Vagina (tissue), 2 donors: ENCODE measurements at regions not wholly inside any gene's neighbourhood (a gene's known extent, or its start where the extent isn't known, plus 50 kb on each side); places are given as distances from the start of the nearest gene placed in this dataset.
A peak's percentile ranks its signal among the peaks of the same experiment; 100 is the strongest.

Source experiments
- DNase-seq, 2 donors: peaks; one replicate each; pipeline ENCODE4 v3.0.0-alpha.2; 2017; ENCODE audit errors: extremely low spot score in 2 of 2
- H3K27ac ChIP-seq: fragments of 200-600 bp; sonication (generic); one replicate; pipeline ENCODE4 v1.5.1; 2019
- H3K27me3 ChIP-seq: fragments of 200-600 bp; sonication (generic); one replicate; pipeline ENCODE4 v1.5.1; 2019
- H3K36me3 ChIP-seq, 2 donors: fragments of 200-600 bp; sonication (generic); one replicate each; pipeline ENCODE4 v1.5.1; 2017 to 2019
- H3K4me1 ChIP-seq: fragments of 200-600 bp; sonication (generic); one replicate; pipeline ENCODE4 v1.5.1; 2019
- H3K4me3 ChIP-seq, 2 donors: fragments of 200-600 bp; sonication (generic); 1 replicate in 1 of 2; 2 replicates in 1 of 2; pipeline ENCODE4 v1.5.1; 2016 to 2019
- H3K9me3 ChIP-seq: fragments of 200-600 bp; sonication (generic); one replicate; pipeline ENCODE4 v1.5.1; 2019
- CTCF ChIP-seq, 3 experiments: fragments of 450-650 bp in 2 of 3; fragments of 200-600 bp in 1 of 3; sonication (generic) in 1 of 3; IDR thresholded peaks; one replicate each; pipeline ENCODE4 v1.5.1; 2017 to 2019; ENCODE audit warnings: antibody characterized with exemption in 3 of 3, mild to moderate bottlenecking in 2 of 3, moderate library complexity in 2 of 3
- POLR2A ChIP-seq, 2 donors: fragments of 450-650 bp; IDR thresholded peaks; one replicate each; pipeline ENCODE4 v1.6.1; 2017; ENCODE audit warnings: antibody characterized with exemption in 2 of 2, mild to moderate bottlenecking in 2 of 2, moderate library complexity in 2 of 2
- POLR2AphosphoS5 ChIP-seq, 2 donors: sonication (generic); formaldehyde crosslinking; IDR thresholded peaks; one replicate each; pipeline ENCODE4 v1.9.0; 2017; ENCODE audit warnings: antibody characterized with exemption in 2 of 2, mild to moderate bottlenecking in 2 of 2, low read depth in 1 of 2; ENCODE audit not compliant: insufficient read depth in 1 of 2
- intact Hi-C: fragments of 100-400 bp; cut with DNase I; formaldehyde crosslinking; loops from one replicate; pipeline ENCODE4 v1.15.1; 2023

- H3K4me1 ChIP-seq = no peaks in the 10 kb centered on the region
- H3K27me3 ChIP-seq = no peaks in the 10 kb centered on the region
- H3K9me3 ChIP-seq = no peaks in the 10 kb centered on the region
- intact Hi-C loops = no loop called here
- no peak for DNase-seq
- no peaks in the 10 kb centered on the region for H3K36me3 ChIP-seq
- no peak overlapping the region for H3K4me3 ChIP-seq
- H3K27ac ChIP-seq = no peak overlapping the region
- TF ChIP-seq CTCF (IDR thresholded peaks at IDR 0.05) = no peak
- TF ChIP-seq POLR2AphosphoS5 (IDR thresholded peaks at IDR 0.05; ENCODE audit: insufficient read depth in 1 of 2, low read depth in 1 of 2) = no peak
These were observed 762.6 kb upstream of the GOLIM4 start for GRCh38 chr3:168858327-168858726.

DNA sequence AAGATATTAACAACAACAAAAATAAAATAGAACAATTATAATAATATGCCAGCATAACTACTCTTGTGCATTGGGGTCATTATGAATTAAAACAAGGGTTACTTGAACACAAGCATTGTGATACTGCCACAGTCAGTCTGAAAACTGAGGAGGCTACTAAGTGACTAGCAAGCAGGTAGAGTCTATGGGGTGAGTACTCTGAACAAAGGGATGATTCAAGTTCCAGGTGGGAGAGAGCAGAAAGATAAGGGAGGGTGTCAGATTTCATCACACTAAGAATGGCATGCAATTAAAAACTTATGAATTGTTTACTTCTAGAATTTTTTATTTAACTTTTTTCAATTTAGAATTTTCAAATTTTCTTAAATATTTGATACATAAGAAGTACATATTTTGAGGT lies 754.4 kb upstream of the GOLIM4 start:
- Histone ChIP-seq H3K27me3 (no peaks in the 10 kb centered on the region), H3K36me3 (no peaks in the 10 kb centered on the region), H3K4me3 (no peak overlapping the region), H3K9me3 (no peaks in the 10 kb centered on the region), H3K27ac (no peak overlapping the region), H3K4me1 (no peaks in the 10 kb centered on the region)
- intact Hi-C loops = no loop called here
- TF ChIP-seq POLR2A (IDR thresholded peaks at IDR 0.05) (no peak), CTCF (IDR thresholded peaks at IDR 0.05) (no peak), POLR2AphosphoS5 (IDR thresholded peaks at IDR 0.05; ENCODE audit: insufficient read depth in 1 of 2, low read depth in 1 of 2) (no peak)
- DNase-seq = no peak

- H3K27me3 ChIP-seq = no peaks in the 10 kb centered on the region
- no peaks in the 10 kb centered on the region for H3K36me3 ChIP-seq
- intact Hi-C loops = loop anchor here (10.0 kb wide), 1 partner anchor 633 kb away; no protein-coding TSS in a partner anchor
- no peak for TF ChIP-seq POLR2AphosphoS5 (IDR thresholded peaks at IDR 0.05; ENCODE audit: insufficient read depth in 1 of 2, low read depth in 1 of 2)
- TF ChIP-seq CTCF (IDR thresholded peaks at IDR 0.05) = peak in 1 of 3 experiments; percentile 25
- no peak for DNase-seq
- H3K4me1 ChIP-seq = no peaks in the 10 kb centered on the region
- H3K27ac ChIP-seq = no peak overlapping the region
- H3K4me3 ChIP-seq = no peak overlapping the region
- no peaks in the 10 kb centered on the region for H3K9me3 ChIP-seq
These were observed 751.7 kb upstream of the GOLIM4 start for GRCh38 chr3:168847291-168847883.

DNA sequence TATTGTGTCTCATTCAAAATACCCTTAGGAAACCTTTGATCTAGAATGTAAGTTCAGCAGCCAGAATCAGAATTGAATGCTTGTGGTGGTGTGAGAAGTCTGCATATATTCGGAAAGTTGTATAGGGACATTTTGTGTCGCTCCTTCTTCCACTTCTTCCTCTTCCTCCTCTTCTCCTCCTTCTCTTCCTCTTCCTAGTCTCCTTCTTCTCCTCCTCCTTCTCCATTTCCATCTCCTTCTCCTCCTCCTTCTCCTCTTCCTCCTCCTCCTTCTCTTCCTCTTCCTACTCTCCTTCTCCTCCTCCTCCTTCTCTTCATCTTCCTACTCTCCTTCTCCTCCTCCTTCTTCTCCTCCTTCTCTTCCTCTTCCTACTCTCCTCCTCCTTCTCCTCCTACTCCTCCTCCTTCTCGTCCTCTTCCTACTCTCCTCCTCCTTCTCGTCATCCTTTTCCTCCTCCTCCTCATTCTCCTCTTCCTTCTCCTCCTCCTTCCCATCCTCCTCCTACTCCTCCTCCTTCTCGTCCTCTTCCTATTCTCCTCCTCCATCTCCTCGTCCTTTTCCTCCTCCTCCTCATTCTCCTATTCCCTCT lies 749.3 kb upstream of the GOLIM4 start:
- Histone ChIP-seq H3K27me3 (no peaks in the 10 kb centered on the region), H3K36me3 (no peaks in the 10 kb centered on the region), H3K27ac (no peak overlapping the region), H3K4me1 (no peaks in the 10 kb centered on the region), H3K9me3 (no peaks in the 10 kb centered on the region), H3K4me3 (no peak overlapping the region)
- no peak for DNase-seq
- TF ChIP-seq POLR2A (IDR thresholded peaks at IDR 0.05) = no peak
- TF ChIP-seq CTCF (IDR thresholded peaks at IDR 0.05) = no peak
- intact Hi-C loops = loop anchor here (10.0 kb wide), 1 partner anchor 630 kb away; no protein-coding TSS in a partner anchor

- Histone ChIP-seq H3K9me3 (no peaks in the 10 kb centered on the region), H3K36me3 (no peaks in the 10 kb centered on the region), H3K4me1 (no peaks in the 10 kb centered on the region), H3K4me3 (no peak overlapping the region), H3K27me3 (no peaks in the 10 kb centered on the region), H3K27ac (no peak overlapping the region)
- intact Hi-C loops = loop anchor here (10.0 kb wide), 1 partner anchor 630 kb away; no protein-coding TSS in a partner anchor
- TF ChIP-seq POLR2A (IDR thresholded peaks at IDR 0.05) (no peak), POLR2AphosphoS5 (IDR thresholded peaks at IDR 0.05; ENCODE audit: insufficient read depth in 1 of 2, low read depth in 1 of 2) (no peak), CTCF (IDR thresholded peaks at IDR 0.05) (no peak)
- no peak for DNase-seq
These were observed 748.7 kb upstream of the GOLIM4 start for GRCh38 chr3:168844472-168844871.
